B cell (primary cell): ENCODE measurements at regions not wholly inside any gene's neighbourhood (a gene's known extent, or its start where the extent isn't known, plus 50 kb on each side); places are given as distances from the start of the nearest gene placed in this dataset.

ENCODE experiments used
- ATAC-seq: fragments of 200-7000 bp; cut with Tn5 transposase; one replicate; pipeline ENCODE4 v1.10.0; 2021; ENCODE audit warnings: low read depth, mild to moderate bottlenecking, moderate number of reproducible peaks, moderate library complexity
- CTCF ChIA-PET: fragments of 350-600 bp; sonication (Branson Sonifier 250); formaldehyde crosslinking; loops from one replicate; lab custom pipeline; 2021; ENCODE audit warnings: antibody characterized with exemption, inconsistent platforms; lab: Charles Lee
- POLR2A ChIA-PET: fragments of 350-600 bp; sonication (Branson Sonifier 250); formaldehyde crosslinking; loops from one replicate; lab custom pipeline; 2021; ENCODE audit warnings: antibody characterized with exemption; lab: Charles Lee
- DNase-seq: peaks from one replicate; pipeline ENCODE4 v3.0.0; 2013
- H2AFZ ChIP-seq: 2 replicates; pipeline ENCODE4 v1.6.1; 2012; ENCODE audit warnings: mild to moderate bottlenecking, low read depth, low read length; ENCODE audit not compliant: insufficient read depth, poor library complexity, severe bottlenecking
- H3K27ac ChIP-seq, 2 donors: 1 replicate in 1 of 2; 2 replicates in 1 of 2; pipeline ENCODE4 v1.5.1; 2012 to 2013; ENCODE audit warnings: low read length in 2 of 2, mild to moderate bottlenecking in 2 of 2, moderate library complexity in 1 of 2
- H3K27me3 ChIP-seq, 4 experiments: fragments of 200-600 bp in 1 of 4; sonication (generic) in 1 of 4; replicated peaks in 1 of 4; 1 replicate in 2 of 4; 2 replicates in 2 of 4; pipeline versions ENCODE4 v1.6.1 to v1.7.0; 2013 to 2016; ENCODE audit warnings: low read length in 3 of 4, mild to moderate bottlenecking in 2 of 4, mixed read lengths in 1 of 4, moderate library complexity in 1 of 4; ENCODE audit not compliant: insufficient read depth in 4 of 4, control insufficient read depth in 3 of 4; ENCODE audit errors: control extremely low read depth in 1 of 4
- H3K36me3 ChIP-seq, 2 experiments: replicated peaks in 1 of 2; 1 replicate in 1 of 2; 2 replicates in 1 of 2; pipeline versions ENCODE4 v1.6.1 to v1.7.1; 2013; ENCODE audit warnings: low read length in 1 of 2; ENCODE audit not compliant: insufficient read depth in 2 of 2, control insufficient read depth in 1 of 2; ENCODE audit errors: control extremely low read depth in 1 of 2, extremely low read depth in 1 of 2
- H3K4me1 ChIP-seq, 2 donors: fragments of 200-600 bp in 1 of 2; sonication (generic) in 1 of 2; 1 replicate in 1 of 2; 2 replicates in 1 of 2; pipeline versions ENCODE4 v1.5.1 to v1.6.1; 2013 to 2017; ENCODE audit warnings: low read length in 2 of 2; ENCODE audit not compliant: control insufficient read depth in 2 of 2, insufficient read depth in 2 of 2
- H3K4me2 ChIP-seq: replicated peaks from 2 replicates; pipeline ENCODE3; 2012; ENCODE audit warnings: mild to moderate bottlenecking, low read depth, low read length; ENCODE audit not compliant: poor library complexity, severe bottlenecking
- H3K4me3 ChIP-seq, 5 experiments: fragments of 200-600 bp in 1 of 5; sonication (generic) in 1 of 5; 1 replicate in 3 of 5; 2 replicates in 2 of 5; pipeline versions ENCODE4 v1.5.1 to v1.7.0; 2011 to 2016; ENCODE audit warnings: low read length in 4 of 5, mild to moderate bottlenecking in 4 of 5, low read depth in 2 of 5, control low read depth in 1 of 5, moderate library complexity in 1 of 5; ENCODE audit not compliant: insufficient read depth in 1 of 5; ENCODE audit errors: control extremely low read depth in 1 of 5, extremely low read depth in 1 of 5
- H3K79me2 ChIP-seq: fragments of 200-600 bp; sonication (generic); one replicate; pipeline ENCODE4 v1.6.0; 2016; ENCODE audit warnings: low read length; ENCODE audit not compliant: control insufficient read depth, insufficient read depth
- H3K9ac ChIP-seq: fragments of 200-600 bp; sonication (generic); 2 replicates; pipeline ENCODE4 v1.6.1; 2017; ENCODE audit warnings: mild to moderate bottlenecking, low read length, moderate library complexity
- H3K9me3 ChIP-seq, 3 donors: one replicate each; pipeline versions ENCODE4 v1.6.1 to v1.7.1; 2013; ENCODE audit warnings: low read length in 2 of 3; ENCODE audit not compliant: control insufficient read depth in 2 of 3, insufficient read depth in 1 of 3; ENCODE audit errors: control extremely low read depth in 1 of 3
- H4K20me1 ChIP-seq: 2 replicates; pipeline ENCODE4 v1.6.0; 2012; ENCODE audit warnings: mild to moderate bottlenecking, low read length; ENCODE audit not compliant: insufficient read depth, control insufficient read depth, poor library complexity, severe bottlenecking
- H3K27ac Mint-ChIP-seq: one replicate; pipeline ENCODE4 v1.8.0; 2021; ENCODE audit warnings: mixed read lengths
- H3K27me3 Mint-ChIP-seq: one replicate; pipeline ENCODE4 v1.8.0; 2021; ENCODE audit warnings: mixed read lengths
- H3K4me1 Mint-ChIP-seq: one replicate; pipeline ENCODE4 v1.8.0; 2021; ENCODE audit warnings: mixed read lengths
- H3K4me3 Mint-ChIP-seq: one replicate; pipeline ENCODE4 v1.8.0; 2021; ENCODE audit warnings: mixed read lengths
- H3K9me3 Mint-ChIP-seq: one replicate; pipeline ENCODE4 v1.8.0; 2022; ENCODE audit warnings: mixed read lengths; ENCODE audit not compliant: insufficient read depth
- EZH2 ChIP-seq: IDR thresholded peaks from 2 replicates; pipeline ENCODE4 v1.6.1; 2012; ENCODE audit warnings: borderline replicate concordance, low read depth, mild to moderate bottlenecking, moderate library complexity, low read length; ENCODE audit not compliant: insufficient read depth, poor library complexity, severe bottlenecking
- intact Hi-C: fragments of 100-400 bp; cut with micrococcal nuclease; formaldehyde crosslinking; loops from one replicate; pipeline ENCODE4 v1.10.0; 2022
- TF ChIP-seq, protein P1 (sequence below): fragments of 200-600 bp; IDR thresholded peaks from one replicate; pipeline ENCODE4 v1.8.0; 2022; ENCODE audit warnings: antibody characterized with exemption, mild to moderate bottlenecking

GRCh38 chr6:139676718-139677117 lies 302.3 kb upstream of the CITED2 start:
- H3K36me3 ChIP-seq: no peaks in the 10 kb centered on the region
- TF ChIP-seq, protein P1, sequence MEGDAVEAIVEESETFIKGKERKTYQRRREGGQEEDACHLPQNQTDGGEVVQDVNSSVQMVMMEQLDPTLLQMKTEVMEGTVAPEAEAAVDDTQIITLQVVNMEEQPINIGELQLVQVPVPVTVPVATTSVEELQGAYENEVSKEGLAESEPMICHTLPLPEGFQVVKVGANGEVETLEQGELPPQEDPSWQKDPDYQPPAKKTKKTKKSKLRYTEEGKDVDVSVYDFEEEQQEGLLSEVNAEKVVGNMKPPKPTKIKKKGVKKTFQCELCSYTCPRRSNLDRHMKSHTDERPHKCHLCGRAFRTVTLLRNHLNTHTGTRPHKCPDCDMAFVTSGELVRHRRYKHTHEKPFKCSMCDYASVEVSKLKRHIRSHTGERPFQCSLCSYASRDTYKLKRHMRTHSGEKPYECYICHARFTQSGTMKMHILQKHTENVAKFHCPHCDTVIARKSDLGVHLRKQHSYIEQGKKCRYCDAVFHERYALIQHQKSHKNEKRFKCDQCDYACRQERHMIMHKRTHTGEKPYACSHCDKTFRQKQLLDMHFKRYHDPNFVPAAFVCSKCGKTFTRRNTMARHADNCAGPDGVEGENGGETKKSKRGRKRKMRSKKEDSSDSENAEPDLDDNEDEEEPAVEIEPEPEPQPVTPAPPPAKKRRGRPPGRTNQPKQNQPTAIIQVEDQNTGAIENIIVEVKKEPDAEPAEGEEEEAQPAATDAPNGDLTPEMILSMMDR: no peak
- no peak for TF ChIP-seq EZH2
- Mint-ChIP-seq H3K27me3 (no peaks in the 10 kb centered on the region), H3K27ac (no peak overlapping the region), H3K4me3 (no peak overlapping the region), H3K9me3 (peaks cover 5% of the 10 kb centered on the region), H3K4me1 (no peaks in the 10 kb centered on the region)
- intact Hi-C loops: no loop called here
- H3K9me3 ChIP-seq: peaks cover 0 to 3% (median 0%) of the 10 kb centered on the region in 3 donors
- H2AFZ ChIP-seq: no peak overlapping the region
- ATAC-seq (no peak), DNase-seq (no peak)
- no peaks in the 10 kb centered on the region for H3K4me1 ChIP-seq
- no peaks in the 10 kb centered on the region for H3K27me3 ChIP-seq
- no peaks in the 10 kb centered on the region for H3K79me2 ChIP-seq
- H3K27ac ChIP-seq: no peak overlapping the region
- H3K4me2 ChIP-seq: no peak overlapping the region
- no peaks in the 10 kb centered on the region for H4K20me1 ChIP-seq
- no peak overlapping the region for H3K4me3 ChIP-seq
- H3K9ac ChIP-seq: no peak overlapping the region
- POLR2A ChIA-PET: no interaction called here
- CTCF ChIA-PET: no interaction called here

DNA sequence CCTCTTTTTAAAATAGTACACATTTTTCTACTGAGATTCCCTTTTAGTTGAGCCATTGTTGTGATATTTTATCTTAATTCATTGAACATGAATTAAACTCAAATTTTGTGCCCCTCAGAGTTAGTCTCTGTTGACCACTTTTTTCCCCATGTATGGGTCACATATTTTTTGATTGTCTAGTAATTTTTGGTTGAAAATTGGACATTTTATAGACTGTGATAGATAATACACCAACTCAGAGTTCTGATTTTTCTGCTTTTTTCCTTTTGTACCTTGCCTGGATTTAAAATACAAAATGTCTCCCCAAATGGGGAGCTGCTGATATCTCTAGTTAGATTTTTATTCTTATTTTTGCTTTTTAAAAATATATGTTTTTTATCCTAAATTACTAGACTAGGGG lies 291.8 kb upstream of the CITED2 start:
- Histone ChIP-seq H3K27me3 (no peaks in the 10 kb centered on the region), H3K9ac (no peak overlapping the region), H3K9me3 (peaks cover 1 to 15% (median 9%) of the 10 kb centered on the region in 3 donors), H3K4me1 (no peaks in the 10 kb centered on the region), H3K79me2 (no peaks in the 10 kb centered on the region), H2AFZ (no peak overlapping the region), H4K20me1 (no peaks in the 10 kb centered on the region), H3K4me3 (no peak overlapping the region), H3K27ac (no peak overlapping the region), H3K4me2 (no peak overlapping the region), H3K36me3 (no peaks in the 10 kb centered on the region)
- H3K4me3 Mint-ChIP-seq: no peak overlapping the region
- H3K27me3 Mint-ChIP-seq: peaks cover 5% of the 10 kb centered on the region
- no peak for DNase-seq
- no peak overlapping the region for H3K27ac Mint-ChIP-seq
- H3K9me3 Mint-ChIP-seq: peaks cover 10% of the 10 kb centered on the region
- TF ChIP-seq, protein P1: no peak
- TF ChIP-seq EZH2: no peak
- ChIA-PET CTCF (no interaction called here), POLR2A (no interaction called here)
- H3K4me1 Mint-ChIP-seq: no peaks in the 10 kb centered on the region
- intact Hi-C loops: no loop called here
- no peak for ATAC-seq
